GM10266 (cell line): ENCODE measurements at regions not wholly inside any gene's neighbourhood (a gene's known extent, or its start where the extent isn't known, plus 50 kb on each side); places are given as distances from the start of the nearest gene placed in this dataset.

Source experiments
- DNase-seq: peaks from one replicate; pipeline ENCODE4 v3.0.0; 2012; ENCODE audit errors: extremely low spot score
- TF ChIP-seq, protein P1 (sequence below): IDR thresholded peaks from 2 replicates; pipeline ENCODE4 v1.5.1; 2012; ENCODE audit warnings: mild to moderate bottlenecking, low read depth; ENCODE audit not compliant: control insufficient read depth, insufficient read depth; ENCODE audit errors: missing control alignments

DNA sequence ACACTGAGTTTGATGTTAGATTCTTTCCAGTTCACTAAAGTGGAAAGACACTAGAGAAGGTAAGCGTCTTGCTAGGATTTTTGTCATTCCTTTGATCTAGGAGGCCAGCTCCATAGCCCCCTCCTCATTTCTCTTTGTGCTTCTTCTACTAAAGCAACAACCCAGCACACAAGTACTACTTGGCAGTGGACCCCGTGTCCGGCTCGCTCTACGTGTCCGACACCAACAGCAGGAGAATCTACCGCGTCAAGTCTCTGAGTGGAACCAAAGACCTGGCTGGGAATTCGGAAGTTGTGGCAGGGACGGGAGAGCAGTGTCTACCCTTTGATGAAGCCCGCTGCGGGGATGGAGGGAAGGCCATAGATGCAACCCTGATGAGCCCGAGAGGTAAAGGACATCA is 76.6 kb upstream of the WWC1 start:
- TF ChIP-seq, protein P1, sequence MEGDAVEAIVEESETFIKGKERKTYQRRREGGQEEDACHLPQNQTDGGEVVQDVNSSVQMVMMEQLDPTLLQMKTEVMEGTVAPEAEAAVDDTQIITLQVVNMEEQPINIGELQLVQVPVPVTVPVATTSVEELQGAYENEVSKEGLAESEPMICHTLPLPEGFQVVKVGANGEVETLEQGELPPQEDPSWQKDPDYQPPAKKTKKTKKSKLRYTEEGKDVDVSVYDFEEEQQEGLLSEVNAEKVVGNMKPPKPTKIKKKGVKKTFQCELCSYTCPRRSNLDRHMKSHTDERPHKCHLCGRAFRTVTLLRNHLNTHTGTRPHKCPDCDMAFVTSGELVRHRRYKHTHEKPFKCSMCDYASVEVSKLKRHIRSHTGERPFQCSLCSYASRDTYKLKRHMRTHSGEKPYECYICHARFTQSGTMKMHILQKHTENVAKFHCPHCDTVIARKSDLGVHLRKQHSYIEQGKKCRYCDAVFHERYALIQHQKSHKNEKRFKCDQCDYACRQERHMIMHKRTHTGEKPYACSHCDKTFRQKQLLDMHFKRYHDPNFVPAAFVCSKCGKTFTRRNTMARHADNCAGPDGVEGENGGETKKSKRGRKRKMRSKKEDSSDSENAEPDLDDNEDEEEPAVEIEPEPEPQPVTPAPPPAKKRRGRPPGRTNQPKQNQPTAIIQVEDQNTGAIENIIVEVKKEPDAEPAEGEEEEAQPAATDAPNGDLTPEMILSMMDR, result no peak
- no peak for DNase-seq

DNA sequence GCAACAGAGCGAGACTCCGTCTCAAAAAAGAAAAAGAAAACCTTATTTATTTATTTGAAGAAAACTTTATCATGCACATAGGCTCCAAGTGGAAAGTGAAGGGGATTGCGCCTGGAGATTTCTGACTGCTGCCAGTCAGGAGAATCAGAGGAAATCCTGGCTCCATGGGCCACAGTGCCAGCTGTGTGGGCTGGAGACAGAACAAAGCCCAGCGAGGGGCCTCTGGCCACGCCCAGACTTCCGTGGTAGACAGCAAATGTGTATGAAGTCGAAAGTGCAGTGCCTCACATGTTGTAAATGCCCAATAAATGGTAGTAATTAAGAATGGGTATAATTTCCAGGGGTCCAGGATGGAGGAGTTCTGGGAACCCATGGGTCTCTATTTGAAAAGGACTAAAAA is 75.8 kb upstream of the WWC1 start:
- DNase-seq, result no peak

DNA sequence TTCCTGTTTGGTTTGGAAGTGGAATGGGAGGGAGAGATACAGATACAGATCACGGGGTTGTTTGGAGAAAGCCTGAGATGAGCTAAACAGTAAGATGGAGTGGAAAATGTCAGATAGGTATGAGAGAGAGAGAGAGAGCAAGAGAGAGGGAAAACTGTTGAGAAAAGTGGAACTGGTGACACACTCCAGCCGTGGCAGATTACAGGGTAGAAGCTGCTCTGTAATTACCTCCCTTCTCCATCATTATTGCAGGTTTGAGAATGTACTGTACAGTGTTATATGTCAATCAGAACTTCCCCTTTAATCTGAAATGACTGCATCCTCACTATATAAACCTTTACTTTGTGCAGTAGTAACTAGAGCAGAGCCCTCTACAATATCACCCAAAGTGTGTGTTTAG is 74.5 kb upstream of the WWC1 start:
- no peak for DNase-seq
- TF ChIP-seq, protein P1, result no peak

More for the DNA sequence above, 75.8 kb upstream of the WWC1 start:
- TF ChIP-seq, protein P1, result no peak

DNA sequence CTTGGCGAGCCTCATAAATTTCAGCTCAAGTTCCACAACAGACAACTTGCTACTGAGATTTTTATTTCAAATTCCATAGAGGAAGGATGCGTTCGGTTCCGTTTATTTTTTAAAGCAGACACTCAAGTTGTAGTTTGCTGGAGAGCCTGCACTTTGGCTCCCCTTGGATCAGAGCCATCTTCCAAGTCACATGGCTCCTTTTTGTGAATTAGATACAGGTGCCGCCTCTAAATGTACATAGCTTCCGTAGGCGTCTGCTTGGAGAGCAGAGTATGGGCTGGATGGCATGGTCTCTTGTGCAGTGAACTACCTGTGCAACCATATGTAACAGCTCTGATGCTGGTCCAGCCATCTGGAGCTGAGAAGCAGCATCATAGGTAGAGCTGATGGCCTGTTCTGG is 73.9 kb upstream of the WWC1 start:
- no peak for DNase-seq
- TF ChIP-seq, protein P1, result no peak

DNA sequence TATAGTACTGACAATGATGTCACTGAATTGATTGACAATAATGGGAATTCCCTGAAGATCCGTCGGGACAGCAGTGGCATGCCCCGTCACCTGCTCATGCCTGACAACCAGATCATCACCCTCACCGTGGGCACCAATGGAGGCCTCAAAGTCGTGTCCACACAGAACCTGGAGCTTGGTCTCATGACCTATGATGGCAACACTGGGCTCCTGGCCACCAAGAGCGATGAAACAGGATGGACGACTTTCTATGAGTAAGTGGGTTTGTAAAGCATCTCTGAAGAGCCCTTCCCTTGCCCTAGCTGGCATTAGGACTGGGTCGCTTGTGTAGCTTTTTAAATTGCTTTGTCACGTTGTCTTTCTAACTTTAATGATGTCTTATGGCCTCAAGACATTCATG is 72.7 kb upstream of the WWC1 start:
- TF ChIP-seq, protein P1, result no peak
- no peak for DNase-seq

DNA sequence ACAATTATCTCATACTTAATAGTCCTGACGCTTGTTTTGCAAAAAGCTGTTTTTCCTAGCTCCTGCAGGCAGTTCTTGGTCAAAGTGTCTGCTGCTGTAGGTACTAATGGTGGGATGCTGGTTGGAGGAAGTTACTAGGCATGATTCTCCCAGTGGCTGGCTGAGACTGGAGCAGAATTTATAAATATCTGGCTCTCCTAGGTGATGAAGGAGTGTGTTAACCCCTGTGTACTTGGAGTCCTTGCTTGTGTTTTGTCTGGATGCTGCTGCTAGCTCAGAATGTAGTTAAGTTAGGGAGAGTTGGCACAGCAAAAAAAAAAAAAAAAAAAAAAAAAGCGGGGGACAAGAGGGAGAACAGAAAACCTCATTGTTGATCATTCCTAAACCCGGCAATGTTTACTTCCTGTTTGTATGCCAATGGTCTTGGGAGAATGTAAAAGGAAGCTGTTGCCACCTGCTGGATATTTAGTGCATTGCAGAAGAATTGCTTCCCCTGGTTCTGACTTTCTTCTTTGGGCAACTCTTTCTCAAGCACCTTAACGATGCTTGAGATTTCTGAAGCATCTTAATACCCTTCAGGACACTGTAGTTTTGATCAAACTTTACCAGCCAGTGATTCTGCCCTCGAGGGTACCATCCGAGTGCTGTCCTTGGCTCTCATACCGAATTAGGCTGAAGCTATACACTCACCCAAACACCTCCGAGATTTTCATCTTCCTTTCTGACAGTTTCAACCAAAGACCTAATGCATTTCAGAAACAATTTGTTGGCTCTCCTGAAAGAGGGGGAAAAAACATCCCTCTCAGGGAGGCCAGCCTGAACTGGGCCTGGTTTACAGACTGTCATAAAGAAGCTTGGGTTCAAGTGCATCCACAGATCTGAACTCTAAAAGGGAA is 71.7 kb upstream of the WWC1 start:
- TF ChIP-seq, protein P1, result peak; percentile 89
- DNase-seq, result peak; percentile 72

DNA sequence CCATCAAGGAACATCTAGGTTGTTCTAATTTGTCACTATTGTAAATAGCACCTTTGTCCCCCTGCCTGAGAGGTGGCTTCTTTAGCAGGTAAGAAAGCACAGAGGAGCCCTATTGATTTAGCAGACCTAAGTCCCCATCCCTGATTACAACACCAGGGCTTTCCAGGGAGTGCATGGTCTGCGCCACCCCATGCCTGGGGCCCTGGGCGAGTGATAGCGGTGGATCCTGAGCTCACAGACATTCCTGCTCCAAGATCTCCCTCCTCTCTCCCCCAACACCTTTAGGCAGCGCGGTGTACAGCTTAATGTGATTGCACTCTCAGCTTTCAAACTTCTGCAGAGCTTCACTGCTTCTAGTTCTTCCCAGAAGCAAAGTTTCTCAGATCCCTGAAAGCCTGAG is 67.4 kb upstream of the WWC1 start:
- TF ChIP-seq, protein P1, result no peak
- DNase-seq, result no peak
